NCI-H2196 treated with DMSO at 0.1 percent for 48 hours (cell line): ENCODE measurements at regions not wholly inside any gene's neighbourhood (a gene's known extent, or its start where the extent isn't known, plus 50 kb on each side); places are given as distances from the start of the nearest gene placed in this dataset.

ENCODE experiments used
- DNase-seq: peaks from one replicate; lab custom pipeline; 2025; ENCODE audit not compliant: unreplicated experiment; lab: John Stamatoyannopoulos, UW

GRCh38 chr6:153790876-153791473, 248.1 kb upstream of the OPRM1 start:
- DNase-seq: no peak

- DNase-seq: no peak
Measured at GRCh38 chr6:153790048-153790447, 249.0 kb upstream of the OPRM1 start.

GRCh38 chr6:153787341-153787606, 251.8 kb upstream of the OPRM1 start:
- no peak for DNase-seq

- DNase-seq: no peak
Measured at GRCh38 chr6:153781306-153781705, 257.7 kb upstream of the OPRM1 start.

- no peak for DNase-seq
Measured at GRCh38 chr6:153780011-153780410, 259.0 kb upstream of the OPRM1 start.

- no peak for DNase-seq
Measured at GRCh38 chr6:153778216-153778615, 260.8 kb upstream of the OPRM1 start.

- DNase-seq: no peak
Measured at GRCh38 chr6:153771577-153771976, 267.5 kb upstream of the OPRM1 start.

- no peak for DNase-seq
Measured at GRCh38 chr6:153767127-153767526, 271.9 kb upstream of the OPRM1 start.

GRCh38 chr6:153758516-153758915, 280.5 kb upstream of the OPRM1 start:
- no peak for DNase-seq

- no peak for DNase-seq
Measured at GRCh38 chr6:153735761-153736160, 303.3 kb upstream of the OPRM1 start.

- no peak for DNase-seq
Measured at GRCh38 chr6:153729189-153729588, 309.9 kb upstream of the OPRM1 start.

GRCh38 chr6:153727885-153728284, 311.2 kb upstream of the OPRM1 start:
- no peak for DNase-seq

GRCh38 chr6:153725456-153725855, 313.6 kb upstream of the OPRM1 start:
- DNase-seq: no peak

- no peak for DNase-seq
Measured at GRCh38 chr6:153720732-153721131, 318.3 kb upstream of the OPRM1 start.

GRCh38 chr6:153705429-153705828, 333.6 kb upstream of the OPRM1 start:
- DNase-seq: no peak

GRCh38 chr6:153702671-153703070, 336.4 kb upstream of the OPRM1 start:
- DNase-seq: no peak

GRCh38 chr6:153698637-153699036, 340.4 kb upstream of the OPRM1 start:
- no peak for DNase-seq

- no peak for DNase-seq
Measured at GRCh38 chr6:153698001-153698400, 341.0 kb upstream of the OPRM1 start.

GRCh38 chr6:153677522-153677921, 361.5 kb upstream of the OPRM1 start:
- DNase-seq: no peak

GRCh38 chr6:153673750-153674149, 365.3 kb upstream of the OPRM1 start:
- DNase-seq: no peak

GRCh38 chr6:153673225-153673624, 365.8 kb upstream of the OPRM1 start:
- DNase-seq: no peak

GRCh38 chr6:153670403-153671026, 368.5 kb upstream of the OPRM1 start:
- DNase-seq: no peak

- no peak for DNase-seq
Measured at GRCh38 chr6:153668758-153669157, 370.3 kb upstream of the OPRM1 start.
